GM10266 (cell line): ENCODE measurements at regions not wholly inside any gene's neighbourhood (a gene's known extent, or its start where the extent isn't known, plus 50 kb on each side); places are given as distances from the start of the nearest gene placed in this dataset.

Source experiments
- DNase-seq: peaks from one replicate; pipeline ENCODE4 v3.0.0; 2012; ENCODE audit errors: extremely low spot score
- TF ChIP-seq, protein P1 (sequence below): IDR thresholded peaks from 2 replicates; pipeline ENCODE4 v1.5.1; 2012; ENCODE audit warnings: mild to moderate bottlenecking, low read depth; ENCODE audit not compliant: control insufficient read depth, insufficient read depth; ENCODE audit errors: missing control alignments

- TF ChIP-seq, protein P1, sequence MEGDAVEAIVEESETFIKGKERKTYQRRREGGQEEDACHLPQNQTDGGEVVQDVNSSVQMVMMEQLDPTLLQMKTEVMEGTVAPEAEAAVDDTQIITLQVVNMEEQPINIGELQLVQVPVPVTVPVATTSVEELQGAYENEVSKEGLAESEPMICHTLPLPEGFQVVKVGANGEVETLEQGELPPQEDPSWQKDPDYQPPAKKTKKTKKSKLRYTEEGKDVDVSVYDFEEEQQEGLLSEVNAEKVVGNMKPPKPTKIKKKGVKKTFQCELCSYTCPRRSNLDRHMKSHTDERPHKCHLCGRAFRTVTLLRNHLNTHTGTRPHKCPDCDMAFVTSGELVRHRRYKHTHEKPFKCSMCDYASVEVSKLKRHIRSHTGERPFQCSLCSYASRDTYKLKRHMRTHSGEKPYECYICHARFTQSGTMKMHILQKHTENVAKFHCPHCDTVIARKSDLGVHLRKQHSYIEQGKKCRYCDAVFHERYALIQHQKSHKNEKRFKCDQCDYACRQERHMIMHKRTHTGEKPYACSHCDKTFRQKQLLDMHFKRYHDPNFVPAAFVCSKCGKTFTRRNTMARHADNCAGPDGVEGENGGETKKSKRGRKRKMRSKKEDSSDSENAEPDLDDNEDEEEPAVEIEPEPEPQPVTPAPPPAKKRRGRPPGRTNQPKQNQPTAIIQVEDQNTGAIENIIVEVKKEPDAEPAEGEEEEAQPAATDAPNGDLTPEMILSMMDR, result no peak
- DNase-seq, result no peak
These were observed 722.2 kb downstream of the KCNT2 start for GRCh38 chr1:195886000-195886399.

GRCh38 chr1:195878478-195878877 is 729.8 kb downstream of the KCNT2 start:
- no peak for DNase-seq

DNA sequence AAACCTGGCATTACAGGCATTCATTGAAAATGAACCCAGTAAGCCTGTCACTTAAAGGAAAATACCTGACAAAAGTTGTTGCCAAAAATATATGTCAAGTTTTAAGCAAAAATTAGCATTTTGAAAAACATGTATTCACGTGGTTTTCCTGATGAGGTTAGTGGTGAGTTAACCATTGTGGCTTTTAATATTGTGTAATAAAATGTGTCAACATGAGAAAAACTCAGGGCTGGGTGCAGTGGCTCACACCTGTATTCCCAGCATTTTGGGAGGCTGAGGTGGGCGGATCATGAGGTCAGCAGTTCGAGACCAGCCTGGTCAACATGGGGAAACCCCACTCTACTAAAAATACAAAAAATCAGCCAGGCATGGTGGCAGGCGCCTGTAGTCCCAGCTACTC is 731.4 kb downstream of the KCNT2 start:
- TF ChIP-seq, protein P1, result no peak
- DNase-seq, result no peak

More at GRCh38 chr1:195878478-195878877, 729.8 kb downstream of the KCNT2 start:
- TF ChIP-seq, protein P1, result no peak

GRCh38 chr1:195872376-195872775 is 735.9 kb downstream of the KCNT2 start:
- TF ChIP-seq, protein P1, result no peak

DNA sequence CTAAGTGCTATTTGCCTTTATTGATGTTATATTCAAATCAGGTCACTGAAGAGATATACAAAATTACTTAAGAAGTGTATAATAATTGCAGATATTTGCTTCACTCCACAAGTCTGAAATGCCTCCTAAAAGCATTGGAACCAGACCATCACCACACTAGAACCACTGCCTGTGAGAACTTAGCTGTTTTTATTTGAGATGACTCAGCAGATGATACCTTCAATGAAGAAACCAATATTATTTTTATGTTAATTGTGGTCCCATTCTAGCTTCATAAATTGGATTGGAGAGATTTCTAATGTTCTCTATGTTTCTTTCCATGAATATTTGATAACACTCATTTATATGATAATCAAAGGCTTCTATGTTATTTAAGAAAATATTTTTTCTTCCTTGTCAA is 740.6 kb downstream of the KCNT2 start:
- TF ChIP-seq, protein P1, result no peak
- DNase-seq, result no peak

More at GRCh38 chr1:195872376-195872775, 735.9 kb downstream of the KCNT2 start:
- no peak for DNase-seq

GRCh38 chr1:195866781-195867222 is 741.4 kb downstream of the KCNT2 start:
- DNase-seq, result no peak
- TF ChIP-seq, protein P1, result no peak

- TF ChIP-seq, protein P1, result no peak
- DNase-seq, result no peak
These were observed 742.0 kb downstream of the KCNT2 start for GRCh38 chr1:195866091-195866780.
